ENCODE measurements at regions not wholly inside any gene's neighbourhood (a gene's known extent, or its start where the extent isn't known, plus 50 kb on each side); places are given as distances from the start of the nearest gene placed in this dataset.

GRCh38 chr1:168826269-168826668 is 97.3 kb upstream of the DPT start:
- TF ChIP-seq CTCF (IDR thresholded peaks at IDR 0.05; ENCODE audit: low read depth, low read length) = no peak
- no peaks in the 10 kb centered on the region for H3K27me3 ChIP-seq (ENCODE audit: insufficient read depth, low read depth, severe bottlenecking)
- no peaks in the 10 kb centered on the region for H3K9me3 ChIP-seq (ENCODE audit: severe bottlenecking)
- H3K27ac ChIP-seq = no peak overlapping the region
- no peak overlapping the region for H3K4me3 ChIP-seq (ENCODE audit: low read depth, low read length)
- DNase-seq = no peak
- no peaks in the 10 kb centered on the region for H3K36me3 ChIP-seq

GRCh38 chr1:168827557-168827956 is 98.6 kb upstream of the DPT start:
- Histone ChIP-seq H3K27me3 (ENCODE audit: insufficient read depth, low read depth, severe bottlenecking) (no peaks in the 10 kb centered on the region), H3K4me3 (ENCODE audit: low read depth, low read length) (no peak overlapping the region), H3K36me3 (no peaks in the 10 kb centered on the region), H3K27ac (no peak overlapping the region), H3K9me3 (ENCODE audit: severe bottlenecking) (no peaks in the 10 kb centered on the region)
- TF ChIP-seq CTCF (IDR thresholded peaks at IDR 0.05; ENCODE audit: low read depth, low read length) = no peak
- DNase-seq = no peak

- Histone ChIP-seq H3K4me3 (ENCODE audit: low read depth, low read length) (no peak overlapping the region), H3K36me3 (no peaks in the 10 kb centered on the region), H3K27ac (no peak overlapping the region), H3K27me3 (ENCODE audit: insufficient read depth, low read depth, severe bottlenecking) (no peaks in the 10 kb centered on the region), H3K9me3 (ENCODE audit: severe bottlenecking) (no peaks in the 10 kb centered on the region)
- no peak for DNase-seq
- TF ChIP-seq CTCF (IDR thresholded peaks at IDR 0.05; ENCODE audit: low read depth, low read length) = no peak
These were observed 100.9 kb upstream of the DPT start for GRCh38 chr1:168829876-168830275.

- no peak for DNase-seq
- no peak for TF ChIP-seq CTCF (IDR thresholded peaks at IDR 0.05; ENCODE audit: low read depth, low read length)
- Histone ChIP-seq H3K27ac (no peak overlapping the region), H3K9me3 (ENCODE audit: severe bottlenecking) (no peaks in the 10 kb centered on the region), H3K27me3 (ENCODE audit: insufficient read depth, low read depth, severe bottlenecking) (no peaks in the 10 kb centered on the region), H3K36me3 (no peaks in the 10 kb centered on the region), H3K4me3 (ENCODE audit: low read depth, low read length) (no peak overlapping the region)
These were observed 101.6 kb upstream of the DPT start for GRCh38 chr1:168830562-168830961.

GRCh38 chr1:168832661-168833060 is 103.7 kb upstream of the DPT start:
- H3K27ac ChIP-seq = no peak overlapping the region
- no peaks in the 10 kb centered on the region for H3K9me3 ChIP-seq (ENCODE audit: severe bottlenecking)
- H3K27me3 ChIP-seq (ENCODE audit: insufficient read depth, low read depth, severe bottlenecking) = no peaks in the 10 kb centered on the region
- no peaks in the 10 kb centered on the region for H3K36me3 ChIP-seq
- H3K4me3 ChIP-seq (ENCODE audit: low read depth, low read length) = no peak overlapping the region
- no peak for DNase-seq
- no peak for TF ChIP-seq CTCF (IDR thresholded peaks at IDR 0.05; ENCODE audit: low read depth, low read length)

- Histone ChIP-seq H3K9me3 (ENCODE audit: severe bottlenecking) (no peaks in the 10 kb centered on the region), H3K4me3 (ENCODE audit: low read depth, low read length) (no peak overlapping the region), H3K27me3 (ENCODE audit: insufficient read depth, low read depth, severe bottlenecking) (no peaks in the 10 kb centered on the region), H3K27ac (no peak overlapping the region), H3K36me3 (no peaks in the 10 kb centered on the region)
- TF ChIP-seq CTCF (IDR thresholded peaks at IDR 0.05; ENCODE audit: low read depth, low read length) = no peak
- DNase-seq = no peak
These were observed 104.4 kb upstream of the DPT start for GRCh38 chr1:168833362-168833761.
